Thoracic aorta (tissue), 2 donors: ENCODE measurements at regions not wholly inside any gene's neighbourhood (a gene's known extent, or its start where the extent isn't known, plus 50 kb on each side); places are given as distances from the start of the nearest gene placed in this dataset.

Experiments used
- ATAC-seq: fragments of 150-250 bp; one replicate; pipeline ENCODE4 v1.8.0; 2017; ENCODE audit warnings: low read depth; ENCODE audit not compliant: insufficient number of reproducible peaks, low FRiP score
- DNase-seq: peaks from one replicate; pipeline ENCODE4 v3.0.0-alpha.2; 2020; ENCODE audit warnings: low spot score
- H3K27ac ChIP-seq, 2 donors: fragments of 200-600 bp; sonication (generic); 1 replicate in 1 of 2; 2 replicates in 1 of 2; pipeline ENCODE4 v1.5.1; 2016; ENCODE audit warnings: mild to moderate bottlenecking in 2 of 2, moderate library complexity in 2 of 2
- H3K27me3 ChIP-seq: fragments of 200-600 bp; sonication (generic); replicated peaks from 2 replicates; pipeline ENCODE4 v1.6.0; 2016; ENCODE audit warnings: mild to moderate bottlenecking; ENCODE audit not compliant: insufficient read depth
- H3K36me3 ChIP-seq: fragments of 200-600 bp; sonication (generic); one replicate; pipeline ENCODE4 v1.5.1; 2016
- H3K4me1 ChIP-seq, 2 donors: fragments of 200-600 bp; sonication (generic); 1 replicate in 1 of 2; 2 replicates in 1 of 2; pipeline versions ENCODE4 v1.5.1 to v1.6.0; 2016; ENCODE audit warnings: low read depth in 2 of 2, mild to moderate bottlenecking in 1 of 2; ENCODE audit not compliant: control insufficient read depth in 1 of 2
- H3K4me3 ChIP-seq: fragments of 200-600 bp; sonication (generic); 2 replicates; pipeline ENCODE4 v1.5.1; 2016; ENCODE audit warnings: mild to moderate bottlenecking
- H3K9me3 ChIP-seq: fragments of 200-600 bp; sonication (generic); 2 replicates; pipeline ENCODE4 v1.5.1; 2016
- TF ChIP-seq, protein P1 (sequence below): fragments of 200-600 bp; sonication (generic); IDR thresholded peaks from one replicate; pipeline ENCODE4 v1.5.1; 2019; ENCODE audit warnings: antibody characterized with exemption

DNA sequence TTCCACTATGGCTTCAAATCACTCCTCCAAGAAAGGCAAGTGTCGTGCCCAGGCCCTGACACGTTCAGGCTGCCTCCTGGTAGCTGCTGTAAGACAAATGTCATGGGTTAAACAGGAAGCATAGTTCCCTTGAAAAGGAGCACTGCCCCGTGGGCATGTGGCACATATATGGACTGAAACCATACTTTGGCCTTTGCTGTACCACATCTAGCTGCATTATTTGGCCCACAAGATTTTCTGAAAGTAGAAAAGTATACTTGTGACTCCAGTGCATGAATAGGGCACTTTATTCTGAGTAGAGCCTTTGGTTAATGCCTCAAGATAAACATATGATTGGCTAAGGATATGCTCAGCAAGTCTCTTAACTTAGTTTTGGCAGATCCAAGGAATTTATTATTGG, 218.7 kb upstream of the EGLN3 start:
- DNase-seq: no peak
- Histone ChIP-seq H3K27ac (no peak overlapping the region), H3K4me3 (no peak overlapping the region), H3K27me3 (no peaks in the 10 kb centered on the region), H3K9me3 (no peaks in the 10 kb centered on the region), H3K4me1 (peaks cover 7 to 31% of the 10 kb centered on the region in 2 donors), H3K36me3 (no peaks in the 10 kb centered on the region)
- TF ChIP-seq, protein P1, sequence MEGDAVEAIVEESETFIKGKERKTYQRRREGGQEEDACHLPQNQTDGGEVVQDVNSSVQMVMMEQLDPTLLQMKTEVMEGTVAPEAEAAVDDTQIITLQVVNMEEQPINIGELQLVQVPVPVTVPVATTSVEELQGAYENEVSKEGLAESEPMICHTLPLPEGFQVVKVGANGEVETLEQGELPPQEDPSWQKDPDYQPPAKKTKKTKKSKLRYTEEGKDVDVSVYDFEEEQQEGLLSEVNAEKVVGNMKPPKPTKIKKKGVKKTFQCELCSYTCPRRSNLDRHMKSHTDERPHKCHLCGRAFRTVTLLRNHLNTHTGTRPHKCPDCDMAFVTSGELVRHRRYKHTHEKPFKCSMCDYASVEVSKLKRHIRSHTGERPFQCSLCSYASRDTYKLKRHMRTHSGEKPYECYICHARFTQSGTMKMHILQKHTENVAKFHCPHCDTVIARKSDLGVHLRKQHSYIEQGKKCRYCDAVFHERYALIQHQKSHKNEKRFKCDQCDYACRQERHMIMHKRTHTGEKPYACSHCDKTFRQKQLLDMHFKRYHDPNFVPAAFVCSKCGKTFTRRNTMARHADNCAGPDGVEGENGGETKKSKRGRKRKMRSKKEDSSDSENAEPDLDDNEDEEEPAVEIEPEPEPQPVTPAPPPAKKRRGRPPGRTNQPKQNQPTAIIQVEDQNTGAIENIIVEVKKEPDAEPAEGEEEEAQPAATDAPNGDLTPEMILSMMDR: no peak
- ATAC-seq: no peak

DNA sequence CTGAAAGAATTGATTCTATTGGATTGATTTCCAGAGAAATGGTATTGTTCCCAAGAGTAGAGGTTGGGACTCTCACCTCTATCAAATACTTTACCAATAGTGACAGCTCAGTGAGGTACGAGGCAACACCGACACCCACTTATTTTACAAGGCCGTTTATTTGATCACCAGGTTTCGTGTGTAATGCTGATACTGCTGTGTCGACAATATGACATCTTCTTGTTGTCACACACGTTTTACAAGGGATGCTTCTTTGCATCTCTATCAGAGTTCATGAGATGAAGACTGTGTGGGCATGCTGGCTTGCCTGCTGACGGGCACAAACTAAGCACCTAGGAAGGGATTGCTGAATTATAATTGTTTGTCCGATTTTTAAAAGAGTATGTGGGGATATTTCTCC, 217.8 kb upstream of the EGLN3 start:
- Histone ChIP-seq H3K4me1 (peaks cover 7 to 26% of the 10 kb centered on the region in 2 donors), H3K4me3 (no peak overlapping the region), H3K27me3 (no peaks in the 10 kb centered on the region), H3K36me3 (no peaks in the 10 kb centered on the region), H3K27ac (no peak overlapping the region), H3K9me3 (no peaks in the 10 kb centered on the region)
- no peak for ATAC-seq
- TF ChIP-seq, protein P1: no peak
- no peak for DNase-seq

DNA sequence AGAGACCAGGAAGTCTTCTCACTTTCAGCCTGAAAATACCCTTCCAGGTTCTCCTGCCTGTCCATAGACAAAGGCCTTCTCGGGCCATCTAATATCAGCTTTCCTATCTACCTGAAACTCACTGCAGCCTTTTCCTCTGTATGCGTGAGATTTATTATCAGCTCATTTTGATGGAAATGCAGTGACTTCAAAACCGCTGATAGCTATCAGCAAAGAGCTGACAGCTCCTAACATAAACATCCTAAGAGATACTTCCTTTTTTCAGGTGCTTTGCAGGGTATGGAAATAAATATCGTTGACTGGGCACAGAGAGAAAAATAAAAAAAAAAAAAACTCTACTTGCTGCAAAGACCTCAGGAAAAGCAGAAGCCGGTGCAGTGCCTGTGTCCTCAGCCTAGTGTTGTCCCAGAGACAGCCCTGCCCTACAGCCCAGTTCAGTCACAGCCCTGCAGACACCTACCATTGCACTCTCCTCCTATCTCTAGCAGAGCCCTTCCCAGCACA, 215.0 kb upstream of the EGLN3 start:
- H3K27me3 ChIP-seq: no peaks in the 10 kb centered on the region
- no peaks in the 10 kb centered on the region for H3K4me1 ChIP-seq
- no peaks in the 10 kb centered on the region for H3K9me3 ChIP-seq
- ATAC-seq (no peak), DNase-seq (no peak)
- no peaks in the 10 kb centered on the region for H3K36me3 ChIP-seq
- no peak overlapping the region for H3K4me3 ChIP-seq
- TF ChIP-seq, protein P1: no peak
- H3K27ac ChIP-seq: no peak overlapping the region

DNA sequence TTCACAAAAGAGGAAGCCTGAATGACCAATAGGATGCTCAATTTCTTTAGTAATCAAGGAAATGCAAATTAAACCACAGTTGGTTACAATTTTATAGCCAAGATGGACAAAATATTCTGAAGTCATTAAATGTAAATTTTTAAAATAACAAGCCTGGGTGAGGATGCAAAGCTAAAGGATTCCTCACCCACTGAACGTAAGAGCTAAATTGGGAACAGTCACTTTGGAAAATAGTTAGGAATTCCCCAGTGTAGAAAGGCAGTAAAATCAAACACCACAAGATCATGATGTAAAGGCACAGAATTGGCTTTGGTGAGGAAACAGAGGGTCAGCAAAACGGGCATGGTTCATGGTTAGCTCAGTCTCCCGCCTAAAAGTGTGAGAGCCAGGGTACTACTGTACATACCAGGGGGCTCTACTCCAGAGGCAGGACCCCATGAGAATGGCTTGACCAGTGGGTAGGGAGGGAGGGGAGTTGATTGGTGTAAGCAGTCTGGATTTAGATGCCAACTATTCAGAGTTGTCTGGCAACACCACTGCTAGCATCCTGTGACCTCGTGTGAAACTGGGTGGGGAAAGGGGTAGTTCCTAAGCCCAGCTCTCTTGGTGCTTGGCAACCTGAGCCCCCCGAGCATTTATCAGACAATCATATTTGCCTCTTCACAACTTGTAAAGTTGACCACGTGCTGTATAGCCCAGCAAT, 213.4 kb upstream of the EGLN3 start:
- Histone ChIP-seq H3K9me3 (no peaks in the 10 kb centered on the region), H3K4me3 (no peak overlapping the region), H3K4me1 (no peaks in the 10 kb centered on the region), H3K27me3 (no peaks in the 10 kb centered on the region), H3K36me3 (no peaks in the 10 kb centered on the region), H3K27ac (no peak overlapping the region)
- DNase-seq (no peak), ATAC-seq (no peak)
- TF ChIP-seq, protein P1: no peak

DNA sequence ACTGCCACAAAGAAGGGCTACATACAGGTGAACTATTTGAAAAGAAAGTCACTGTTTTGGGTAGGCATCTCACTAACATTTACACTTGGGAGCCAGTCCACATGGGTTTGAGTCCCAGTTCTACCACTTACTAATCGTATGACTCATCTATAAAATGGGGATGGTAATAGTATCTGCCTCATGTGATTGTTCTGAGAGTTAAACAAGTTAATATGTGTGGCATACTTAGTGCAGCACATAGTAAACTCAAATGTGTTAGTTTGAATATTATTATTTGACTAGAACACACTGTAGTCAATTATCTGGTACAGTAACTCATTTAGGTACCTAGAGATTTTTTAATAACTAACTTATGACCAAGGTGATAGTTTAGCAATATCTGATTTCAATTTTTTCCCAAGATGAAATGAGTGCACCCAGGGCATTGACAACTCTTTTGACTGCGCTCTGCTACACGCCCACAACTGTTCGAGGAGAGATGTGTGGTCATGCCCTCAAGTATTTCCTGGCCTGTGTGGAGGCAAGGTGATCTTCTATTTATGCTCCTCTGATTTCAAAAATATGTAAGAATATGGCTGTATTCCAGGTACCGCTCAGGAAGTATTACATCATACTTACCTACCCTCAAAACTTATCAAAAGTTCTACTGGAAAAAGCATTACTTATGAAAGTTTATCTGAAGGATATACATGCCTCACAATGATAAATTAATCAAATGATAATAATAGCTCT, 210.6 kb upstream of the EGLN3 start:
- H3K4me3 ChIP-seq: no peak overlapping the region
- DNase-seq (no peak), ATAC-seq (no peak)
- H3K27ac ChIP-seq: no peak overlapping the region
- H3K36me3 ChIP-seq: no peaks in the 10 kb centered on the region
- no peaks in the 10 kb centered on the region for H3K9me3 ChIP-seq
- H3K4me1 ChIP-seq: no peaks in the 10 kb centered on the region
- no peaks in the 10 kb centered on the region for H3K27me3 ChIP-seq
- TF ChIP-seq, protein P1: no peak
